HG02759 (cell line): ENCODE measurements at regions not wholly inside any gene's neighbourhood (a gene's known extent, or its start where the extent isn't known, plus 50 kb on each side); places are given as distances from the start of the nearest gene placed in this dataset.
"Not testable (repeated sequence)": the region's sequence is repeated elsewhere in the genome, so short reads cannot be mapped to it uniquely, and the experiment has no call there.

Source experiments
- ATAC-seq: cut with Tn5 transposase; IDR thresholded peaks from one replicate; pipeline ENCODE4 v1.9.1; 2021; ENCODE audit warnings: mild to moderate bottlenecking, moderate library complexity; ENCODE audit not compliant: unreplicated experiment

DNA sequence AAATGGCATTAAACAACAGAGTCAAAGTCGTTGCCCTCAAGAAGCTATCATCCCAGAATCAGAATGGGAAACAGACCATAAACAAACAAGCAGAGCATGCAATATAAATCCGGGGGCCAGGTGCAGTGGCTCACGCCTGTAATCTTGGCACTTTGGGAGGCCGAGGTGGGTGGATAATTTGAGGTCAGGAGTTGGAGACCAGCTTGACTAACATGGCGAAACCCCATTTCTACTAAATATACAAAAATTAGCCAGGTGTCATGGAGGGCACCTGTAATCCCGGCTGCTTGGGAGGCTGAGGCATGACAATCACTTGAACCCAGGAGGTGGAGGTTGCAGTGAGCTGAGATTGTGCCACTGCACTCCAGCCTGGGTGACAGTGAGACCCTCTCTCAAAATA lies 249.8 kb downstream of the CYRIA start:
- not testable (repeated sequence) for ATAC-seq

DNA sequence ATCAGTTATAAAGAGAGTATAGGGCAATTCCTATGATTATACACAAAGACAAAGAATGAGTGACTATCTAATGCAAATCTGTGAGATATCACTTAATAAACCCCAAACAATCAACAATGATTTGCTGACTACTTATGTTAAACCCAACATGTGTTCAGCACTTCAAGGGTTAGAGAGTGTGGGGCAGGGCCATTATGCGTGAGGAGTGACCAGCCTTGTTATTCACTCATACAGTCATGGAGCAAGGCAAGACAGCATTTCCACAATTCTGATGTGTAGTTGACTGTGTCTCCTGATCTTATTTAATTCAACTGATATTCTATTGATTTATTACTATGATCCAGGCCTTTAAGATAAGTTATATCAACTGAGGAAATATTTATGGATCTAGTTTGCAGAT lies 251.7 kb downstream of the CYRIA start:
- ATAC-seq = no peak

DNA sequence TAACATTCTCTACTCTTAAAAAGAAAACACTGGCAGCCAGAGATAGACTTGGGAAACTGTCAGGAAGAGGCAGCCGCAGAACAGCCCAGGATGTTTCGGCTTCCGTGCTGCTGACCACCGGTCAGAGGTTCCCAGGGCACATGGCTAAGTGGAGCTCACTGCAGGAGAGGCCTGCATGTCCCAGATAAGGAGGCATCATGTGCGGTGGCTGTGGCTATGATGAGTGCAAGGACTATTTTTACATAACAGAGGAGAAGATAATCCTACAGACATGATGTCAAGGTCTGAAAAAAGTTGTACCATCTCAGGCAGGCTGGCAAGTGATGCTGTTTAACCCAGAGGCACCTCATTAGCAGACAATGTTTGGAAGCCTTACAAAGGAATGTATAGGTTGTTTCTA lies 252.3 kb downstream of the CYRIA start:
- ATAC-seq = no peak

DNA sequence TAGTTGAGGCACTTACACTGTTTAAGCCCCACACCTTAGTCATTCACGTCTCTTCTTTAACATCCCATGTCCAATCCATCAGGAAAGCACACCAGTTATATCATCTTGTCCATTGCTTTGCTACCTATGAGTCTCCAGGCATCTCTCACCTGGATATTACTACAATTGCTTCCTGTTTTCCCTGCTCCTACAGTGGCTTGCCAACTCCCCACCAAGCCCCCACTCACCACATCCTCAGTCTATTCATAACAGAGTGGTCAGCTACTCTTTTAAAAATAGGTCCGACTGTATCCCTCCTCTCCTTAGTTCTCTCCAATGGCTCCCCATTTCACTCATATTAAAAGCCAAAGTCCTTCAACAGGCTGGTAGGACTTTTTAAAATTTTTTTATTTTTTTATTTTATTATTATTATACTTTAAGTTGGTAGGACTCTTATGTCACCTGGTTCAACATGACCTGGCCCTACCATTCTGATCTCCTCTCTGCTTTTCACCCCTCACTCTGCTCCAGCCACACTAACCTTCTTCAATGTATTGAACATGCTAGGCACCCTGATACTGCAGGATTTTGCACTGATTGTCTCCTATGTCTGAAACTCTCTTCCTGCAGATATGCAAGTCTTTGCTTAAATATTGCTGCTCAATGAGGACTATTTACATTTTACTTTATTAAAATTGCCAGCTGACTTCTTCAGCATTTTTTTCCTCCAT lies 253.2 kb downstream of the CYRIA start:
- ATAC-seq = no peak

DNA sequence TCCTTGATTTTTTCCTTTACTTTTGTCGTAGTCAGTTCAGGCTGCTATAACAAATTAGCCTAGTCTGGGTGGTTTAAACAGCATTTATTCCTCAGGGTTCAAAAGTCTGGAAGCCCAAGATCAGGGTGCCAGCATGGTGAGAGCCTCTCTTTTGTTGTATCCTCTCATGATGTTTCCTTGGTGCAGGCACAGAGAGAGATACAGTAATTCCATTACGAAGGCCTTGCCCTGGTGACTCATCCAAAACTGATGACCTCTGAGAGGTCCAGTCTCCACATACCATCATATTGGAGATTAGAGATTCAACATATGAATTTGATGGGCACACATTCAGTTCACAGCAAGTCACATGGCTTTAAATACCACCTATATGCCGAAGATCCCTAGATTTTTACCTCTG lies 253.8 kb downstream of the CYRIA start:
- ATAC-seq = no peak

DNA sequence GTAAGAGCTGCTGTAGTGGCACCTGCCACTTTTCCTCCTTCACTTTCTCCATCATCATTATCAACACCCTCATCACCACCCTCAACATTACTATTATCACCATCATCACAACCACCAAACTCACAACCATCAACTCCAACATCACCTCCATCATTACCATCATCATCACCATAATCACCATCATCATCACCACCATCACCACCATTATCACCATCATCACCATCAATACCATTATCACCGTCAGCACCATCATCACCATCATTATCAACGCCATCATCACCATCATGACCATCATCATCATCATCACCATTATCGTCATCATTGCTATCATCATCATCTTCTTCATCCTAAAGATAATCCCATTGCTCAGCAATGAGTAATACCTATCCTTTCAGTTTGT lies 255.8 kb downstream of the CYRIA start:
- no peak for ATAC-seq

DNA sequence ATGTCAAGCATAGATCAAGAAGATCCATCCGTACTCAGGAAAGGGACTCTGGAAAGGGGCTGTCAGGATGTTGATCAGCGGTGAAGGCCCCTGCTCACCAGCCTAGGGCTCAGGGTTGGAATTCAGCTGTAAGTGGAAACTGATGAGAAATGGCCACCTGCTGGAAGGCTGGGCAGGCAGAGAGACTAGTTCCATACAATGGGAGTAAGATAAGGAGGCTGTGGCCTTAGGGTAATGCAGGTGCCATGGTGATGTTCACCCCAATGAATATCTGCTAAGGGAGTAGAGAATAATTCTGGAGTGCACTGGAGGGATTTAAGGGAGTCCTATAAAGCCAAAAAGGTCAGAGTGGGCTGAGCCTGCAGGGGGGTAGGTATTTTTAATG lies 256.6 kb downstream of the CYRIA start:
- ATAC-seq = no peak

DNA sequence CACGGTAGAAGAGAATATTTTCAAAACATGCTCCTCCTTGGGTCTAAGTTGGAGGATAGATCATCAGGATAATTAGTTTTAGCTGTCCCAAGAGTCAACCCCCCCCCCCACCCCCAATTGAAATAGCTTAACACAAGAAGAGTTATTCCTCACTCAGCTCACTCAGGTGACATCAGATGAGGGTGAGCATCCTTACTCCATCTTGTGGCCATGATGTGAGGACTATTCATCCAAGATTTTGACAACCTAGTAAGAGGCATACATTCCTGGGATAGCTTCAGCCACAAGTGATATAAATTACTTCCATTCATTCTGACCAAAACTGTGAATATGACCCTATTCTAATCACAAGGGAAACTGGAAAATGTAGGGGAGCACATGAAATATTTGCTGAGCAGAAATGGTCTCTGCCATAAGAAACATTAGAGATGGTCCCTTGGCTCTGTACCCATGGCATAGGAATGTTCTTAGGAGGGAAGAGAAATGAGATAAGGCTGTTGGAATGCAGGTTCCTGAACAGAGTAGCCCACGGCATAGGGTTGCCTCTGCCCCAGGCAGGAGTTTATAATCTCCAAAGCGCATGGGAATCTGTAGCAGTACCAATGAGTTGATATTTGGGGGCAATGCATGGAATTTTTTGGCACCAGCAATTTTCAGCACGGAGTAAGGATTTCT lies 257.2 kb downstream of the CYRIA start:
- ATAC-seq = no peak

DNA sequence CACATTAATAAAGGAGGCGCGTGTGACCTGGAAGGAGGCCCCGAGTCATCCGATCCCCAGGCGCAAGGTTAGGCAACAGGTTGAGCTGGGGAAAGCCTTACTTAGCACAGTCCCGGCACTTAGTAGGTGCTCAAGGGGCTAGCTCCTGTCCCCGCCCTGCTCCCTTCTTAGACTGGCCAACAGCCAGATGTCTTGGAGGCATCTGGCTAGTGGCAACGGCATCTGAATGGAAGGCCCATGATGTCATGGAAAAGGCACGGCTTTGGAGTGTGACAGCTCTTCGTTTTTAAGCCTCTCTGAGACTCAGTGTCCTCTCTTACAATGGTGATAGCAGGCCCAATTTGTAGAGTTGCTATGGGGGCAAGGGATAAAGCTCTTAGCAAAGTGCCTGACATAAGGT lies 258.3 kb downstream of the CYRIA start:
- ATAC-seq = no peak

DNA sequence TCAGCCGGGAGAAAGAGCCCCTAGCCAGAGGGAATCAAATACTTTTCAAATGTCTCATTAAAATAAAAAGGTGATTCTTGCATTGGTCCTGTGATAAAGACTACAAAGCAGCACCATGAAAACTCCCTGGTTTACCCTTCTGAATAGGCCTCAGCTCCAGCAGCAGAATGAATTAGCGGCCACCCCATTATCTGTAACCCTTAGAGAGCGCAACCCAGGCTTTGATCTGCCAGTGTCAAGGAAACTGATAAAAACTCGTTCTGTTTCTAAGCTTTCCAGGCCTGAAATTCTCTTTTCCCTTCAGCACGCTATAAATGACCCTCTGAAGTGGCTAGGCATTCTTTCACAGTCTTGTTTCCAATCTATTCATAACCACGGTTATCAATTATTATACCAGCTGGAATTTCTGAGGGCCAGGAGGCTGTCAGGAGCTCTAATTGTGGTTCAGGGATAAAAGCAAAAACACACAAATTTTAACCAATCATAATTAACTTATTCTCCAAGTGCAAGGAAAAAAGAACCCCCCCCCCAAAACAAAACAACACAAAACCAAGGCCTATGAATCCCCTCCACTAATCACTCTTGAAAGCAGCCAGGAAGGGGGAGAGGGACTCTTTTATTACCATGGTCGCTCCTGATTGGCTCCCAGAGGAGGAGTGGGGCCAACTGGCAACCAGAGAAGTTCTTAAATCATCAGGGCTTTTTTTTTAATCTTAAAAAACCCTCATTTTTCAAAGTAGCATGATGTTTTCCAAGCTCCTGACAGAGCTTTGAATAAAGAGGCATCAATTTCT lies 258.9 kb downstream of the CYRIA start:
- ATAC-seq = no peak

DNA sequence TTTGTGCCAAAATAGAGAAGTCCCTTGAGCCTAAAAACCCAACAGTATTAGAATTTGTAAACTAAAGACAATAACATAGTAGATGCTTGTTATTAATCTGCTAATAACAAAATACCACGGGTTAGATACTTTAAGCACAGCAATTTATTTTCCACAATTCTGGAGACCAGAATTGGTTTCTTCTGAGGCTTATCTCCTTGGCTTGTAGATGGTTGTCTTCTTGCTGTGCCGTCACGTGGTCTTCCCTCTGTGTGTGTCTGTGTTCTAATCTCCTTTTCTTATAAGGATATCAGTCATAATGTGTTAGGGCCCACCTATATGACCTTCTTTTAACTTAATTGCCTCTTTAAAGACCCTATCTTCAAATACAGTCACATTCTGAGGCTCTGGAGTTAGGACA lies 260.1 kb downstream of the CYRIA start:
- ATAC-seq = no peak

DNA sequence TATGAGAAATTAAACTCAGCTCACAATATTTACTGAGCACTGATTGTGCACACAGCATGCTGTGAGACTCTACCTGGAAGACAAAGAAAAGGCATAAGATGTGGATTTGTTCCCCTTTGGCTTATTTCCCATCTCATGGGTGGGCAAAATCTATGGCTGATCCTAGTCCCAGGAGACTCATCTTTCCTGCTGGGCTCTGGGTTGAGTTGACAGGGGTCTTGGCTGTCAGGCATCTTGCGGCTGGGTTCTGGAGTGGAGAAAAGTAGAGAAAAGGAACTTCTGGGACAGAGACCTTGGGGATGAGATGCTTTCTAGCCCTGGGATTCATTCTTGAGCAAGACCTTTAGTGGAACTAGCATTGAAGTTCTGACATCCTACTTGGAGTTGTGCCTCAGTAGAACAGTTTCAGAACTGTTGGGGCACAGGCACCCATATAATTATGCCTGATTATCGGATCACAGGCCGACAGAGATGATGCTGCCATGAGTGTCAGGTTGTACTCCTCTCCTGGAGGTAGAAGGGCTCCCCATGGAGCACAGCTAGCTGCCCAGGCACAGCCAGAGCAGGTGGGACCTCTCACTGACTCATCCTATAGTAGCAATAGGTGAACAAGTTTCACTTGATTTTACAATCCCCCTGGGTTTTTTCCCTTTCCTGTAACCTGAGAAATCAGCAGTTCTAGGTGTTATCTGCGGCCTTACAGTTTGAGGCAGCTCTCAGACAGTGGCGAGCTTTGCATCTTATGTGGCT lies 260.9 kb downstream of the CYRIA start:
- no peak for ATAC-seq

DNA sequence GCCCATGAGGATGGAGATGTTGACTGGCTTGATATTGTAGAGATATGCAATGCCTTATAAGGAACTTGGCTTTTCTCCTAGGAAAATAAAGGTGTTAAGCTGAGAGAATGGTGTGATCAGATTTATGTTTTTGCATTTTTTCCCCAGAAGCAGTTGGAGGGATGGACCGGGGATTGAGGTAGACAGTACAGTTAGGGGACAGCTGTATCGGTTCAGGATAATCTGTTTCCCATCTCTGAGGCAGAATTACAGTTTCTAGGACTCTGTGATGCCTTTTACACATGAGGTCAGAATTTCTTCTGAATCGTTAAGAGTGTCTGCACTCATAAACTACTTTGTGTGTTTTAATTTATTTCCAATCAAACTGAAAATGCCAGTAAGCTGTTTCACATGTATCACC lies 261.5 kb downstream of the CYRIA start:
- ATAC-seq = no peak

DNA sequence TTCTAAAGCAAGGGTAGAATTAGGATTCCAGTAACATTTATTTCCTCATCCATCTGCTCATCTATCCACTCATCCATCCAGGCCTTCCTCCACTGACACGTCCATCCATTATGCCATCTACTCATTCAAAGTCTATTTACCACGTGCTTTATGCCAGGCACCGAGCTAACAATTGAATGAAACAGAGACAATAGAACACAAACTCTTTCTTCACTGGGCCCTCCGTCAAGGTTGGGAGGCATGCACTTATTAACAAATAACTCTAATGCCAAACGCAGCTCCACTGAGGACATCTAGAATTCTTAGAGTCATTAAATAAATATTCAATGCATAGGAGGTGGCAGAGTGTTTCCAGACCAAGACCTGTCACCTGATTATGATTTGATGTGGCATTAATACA lies 262.7 kb downstream of the CYRIA start:
- no peak for ATAC-seq

DNA sequence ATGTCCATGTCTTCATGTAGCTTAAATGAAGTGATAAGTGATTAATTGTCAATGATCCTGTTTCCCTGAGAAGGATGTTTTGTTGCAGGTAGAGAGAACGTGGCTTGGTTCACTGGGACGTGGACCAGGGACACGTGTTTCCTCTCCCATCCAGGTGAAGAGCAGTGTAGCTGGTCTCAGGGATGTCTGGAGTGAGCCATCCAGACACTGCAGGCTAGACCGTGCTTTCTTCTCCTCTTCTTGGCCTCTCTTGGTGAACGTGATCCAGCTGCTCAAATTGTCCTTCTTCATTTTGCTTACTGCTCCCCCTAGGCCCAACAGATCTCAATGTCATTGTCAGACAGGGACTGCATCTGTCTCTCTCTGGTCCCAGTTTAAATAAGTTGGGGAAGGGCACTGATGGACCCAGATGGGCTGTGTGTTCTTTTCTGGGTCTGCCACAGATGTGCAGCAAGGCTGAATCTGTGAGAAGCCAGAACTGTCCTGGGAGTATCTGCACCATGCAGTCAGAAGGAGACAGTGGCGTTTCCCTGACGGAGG lies 263.8 kb downstream of the CYRIA start:
- no peak for ATAC-seq

DNA sequence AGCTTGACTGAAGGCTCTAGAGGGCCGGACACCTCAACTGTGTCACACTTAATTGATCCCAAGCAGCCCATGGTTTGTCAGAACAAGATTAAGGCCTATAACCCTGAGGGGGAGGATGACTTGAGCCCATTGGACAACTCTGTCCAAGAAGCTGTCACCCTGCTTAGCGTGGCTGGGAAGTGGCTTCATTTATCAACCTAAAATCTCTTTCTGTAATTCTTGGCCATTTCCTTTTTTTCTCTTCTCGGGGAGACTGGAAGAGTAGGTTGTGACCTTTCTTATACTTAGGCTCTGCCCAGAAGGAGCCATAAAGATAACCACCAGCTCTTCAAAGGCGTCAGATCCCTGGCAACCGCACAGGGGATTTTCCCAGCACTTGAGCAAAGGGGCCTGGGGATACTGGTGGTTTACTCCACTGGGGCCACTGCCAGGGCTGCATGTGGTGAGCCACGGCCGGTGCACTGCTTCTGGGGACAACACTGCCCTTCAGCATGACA lies 265.5 kb downstream of the CYRIA start:
- no peak for ATAC-seq

DNA sequence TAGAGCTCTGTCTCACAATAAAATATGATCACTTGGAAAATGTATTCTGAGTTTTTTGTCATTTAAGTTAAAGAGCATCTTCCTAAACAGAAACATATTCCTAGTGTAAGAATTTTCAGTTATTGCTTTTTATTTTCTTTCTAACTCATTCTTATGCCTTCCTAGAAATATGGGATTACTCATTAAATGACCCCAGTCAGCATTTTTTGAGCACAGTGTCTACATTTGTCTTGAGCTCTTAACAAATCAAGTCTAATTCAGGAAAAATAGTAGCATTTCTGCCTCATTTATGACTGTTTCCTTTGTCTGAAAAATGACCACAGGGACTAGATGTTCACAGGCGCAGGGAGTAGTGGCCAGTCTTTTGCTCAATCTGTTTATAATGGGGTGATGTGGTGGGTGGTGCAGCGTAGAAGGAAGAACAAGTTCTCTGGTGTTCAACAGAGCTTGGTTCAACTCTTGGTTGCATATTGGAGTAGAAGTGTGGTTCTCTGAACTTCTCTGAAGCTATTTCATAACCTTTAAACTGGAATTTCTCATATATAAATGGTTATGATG lies 267.1 kb downstream of the CYRIA start:
- no peak for ATAC-seq

DNA sequence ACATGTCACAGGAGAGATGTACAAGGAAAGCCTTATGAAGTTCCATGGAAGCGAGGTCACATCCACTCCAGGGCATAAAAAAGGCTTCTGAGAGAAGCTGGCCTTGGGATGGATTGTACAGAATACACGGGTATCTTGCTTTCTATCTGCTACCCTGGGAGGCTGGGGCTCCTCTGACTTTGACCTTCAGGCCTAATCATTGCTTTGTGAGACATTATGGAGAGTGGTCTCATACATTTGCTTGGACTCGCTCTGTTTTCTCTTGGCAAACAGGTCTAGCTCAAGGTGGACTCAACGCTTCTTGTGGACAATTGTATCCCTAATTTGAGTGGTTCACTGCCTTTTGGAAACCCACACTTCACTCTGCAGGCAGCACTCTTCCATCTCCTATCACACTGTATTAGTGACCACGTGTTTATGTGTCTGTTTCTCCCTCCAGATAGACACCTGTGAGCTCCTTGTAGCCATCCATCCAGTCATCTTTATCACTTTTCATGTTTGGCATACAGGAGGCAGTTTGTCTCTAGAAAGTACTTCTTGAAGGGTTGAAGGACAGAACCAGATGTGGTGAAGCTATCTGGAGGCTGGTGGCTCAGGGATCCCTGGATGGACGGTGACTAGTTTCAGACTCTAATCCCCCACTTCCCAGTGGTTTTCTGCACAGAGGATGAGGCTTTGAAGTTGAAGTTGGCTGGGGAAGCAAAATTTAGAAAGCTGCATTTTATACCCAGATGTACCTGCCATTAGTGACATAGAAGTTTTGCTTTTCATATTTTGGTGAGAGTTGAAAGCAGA lies 267.8 kb downstream of the CYRIA start:
- ATAC-seq = no peak

DNA sequence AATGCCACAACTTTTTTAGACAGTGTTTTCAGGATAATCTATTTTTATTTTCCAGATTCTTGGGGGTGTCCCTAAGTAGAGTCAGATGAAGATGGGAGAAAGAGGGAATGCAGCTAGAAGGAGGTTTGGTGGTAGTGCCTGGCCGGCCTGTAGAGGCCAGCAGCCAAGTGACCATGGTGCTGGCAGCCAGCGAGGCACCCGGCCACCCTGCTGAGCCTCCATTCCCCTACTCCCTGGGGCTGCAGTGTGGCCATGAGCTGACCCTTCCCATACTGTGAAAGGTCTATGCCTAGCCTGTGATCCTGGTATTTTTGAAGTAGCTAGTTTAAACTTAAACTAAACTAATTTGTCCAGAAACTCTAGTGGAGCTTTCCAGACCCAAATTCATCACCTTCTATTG lies 268.6 kb downstream of the CYRIA start:
- no peak for ATAC-seq

DNA sequence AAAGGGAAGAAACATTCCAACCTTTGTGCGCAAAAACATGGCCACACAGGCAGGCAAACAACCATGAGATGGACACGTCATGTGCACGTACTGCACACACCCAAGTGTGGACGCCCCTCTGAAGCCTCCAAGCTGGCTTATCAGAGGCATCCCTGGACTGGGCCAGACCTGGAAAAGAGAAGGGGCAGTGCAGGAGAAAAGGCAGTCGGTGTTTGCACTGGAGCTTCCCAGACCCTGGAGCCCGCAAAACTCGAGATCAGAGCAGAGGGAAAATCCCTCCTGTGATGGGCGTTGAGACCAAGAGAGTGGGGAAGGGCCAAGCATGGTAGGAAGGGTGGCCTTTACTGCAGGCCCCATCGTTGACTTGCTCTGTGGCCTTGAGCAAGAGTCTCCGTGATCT lies 269.5 kb downstream of the CYRIA start:
- no peak for ATAC-seq
